GM23338 (cell line): ENCODE measurements at regions not wholly inside any gene's neighbourhood (a gene's known extent, or its start where the extent isn't known, plus 50 kb on each side); places are given as distances from the start of the nearest gene placed in this dataset.
A peak's percentile ranks its signal among the peaks of the same experiment; 100 is the strongest.

ENCODE experiments used
- ATAC-seq: fragments of 200-7000 bp; cut with Tn5 transposase; 3 replicates; pipeline ENCODE4 v1.9.1; 2020
- DNase-seq: peaks from one replicate; pipeline ENCODE4 v3.0.0-alpha.2; 2015; ENCODE audit warnings: low spot score
- H2AFZ ChIP-seq: fragments of 200-600 bp; sonication (generic); 2 replicates; pipeline ENCODE4 v1.8.0; 2016; ENCODE audit warnings: antibody characterized with exemption, mild to moderate bottlenecking, moderate library complexity
- H3F3A ChIP-seq: fragments of 200-600 bp; sonication (generic); replicated peaks from 2 replicates; pipeline ENCODE4 v1.8.0; 2017; ENCODE audit warnings: antibody characterized with exemption, mixed run types, low read depth
- H3K27ac ChIP-seq: fragments of 200-600 bp; sonication (generic); 2 replicates; pipeline ENCODE4 v1.6.1; 2016; ENCODE audit warnings: low read depth
- H3K27me3 ChIP-seq: fragments of 200-600 bp; sonication (generic); 2 replicates; pipeline ENCODE4 v1.8.0; 2016; ENCODE audit warnings: mild to moderate bottlenecking, mixed run types, moderate library complexity; ENCODE audit not compliant: insufficient read depth
- H3K36me3 ChIP-seq: fragments of 200-600 bp; sonication (generic); 2 replicates; pipeline ENCODE4 v1.8.0; 2016; ENCODE audit warnings: mild to moderate bottlenecking; ENCODE audit not compliant: insufficient read depth
- H3K4me1 ChIP-seq: fragments of 200-600 bp; sonication (generic); 2 replicates; pipeline ENCODE4 v1.8.0; 2016; ENCODE audit warnings: mild to moderate bottlenecking, moderate library complexity; ENCODE audit not compliant: insufficient read depth
- H3K4me2 ChIP-seq: fragments of 200-600 bp; sonication (generic); 2 replicates; pipeline ENCODE4 v1.7.1; 2017; ENCODE audit warnings: mixed run types
- H3K4me3 ChIP-seq: fragments of 200-600 bp; sonication (generic); 2 replicates; pipeline ENCODE4 v1.6.1; 2016; ENCODE audit warnings: mixed run types
- H3K79me2 ChIP-seq: fragments of 200-600 bp; sonication (generic); replicated peaks from 2 replicates; pipeline ENCODE4 v1.8.0; 2017; ENCODE audit warnings: mild to moderate bottlenecking; ENCODE audit not compliant: insufficient read depth
- H3K9me2 ChIP-seq: fragments of 200-600 bp; sonication (generic); 2 replicates; pipeline ENCODE4 v1.8.0; 2017; ENCODE audit not compliant: insufficient read depth
- H4K20me1 ChIP-seq: fragments of 200-600 bp; sonication (generic); replicated peaks from 2 replicates; pipeline ENCODE4 v1.8.0; 2017; ENCODE audit warnings: mild to moderate bottlenecking; ENCODE audit not compliant: insufficient read depth
- H3K27ac Mint-ChIP-seq: 2 replicates; pipeline ENCODE4 v1.8.0; 2020; ENCODE audit warnings: inconsistent platforms, mild to moderate bottlenecking, moderate library complexity, mixed read lengths
- H3K27me3 Mint-ChIP-seq: 3 replicates; pipeline ENCODE4 v1.8.0; 2022; ENCODE audit warnings: low read depth, mild to moderate bottlenecking, moderate library complexity, mixed read lengths, inconsistent platforms; ENCODE audit not compliant: insufficient read depth, poor library complexity
- H3K36me3 Mint-ChIP-seq: 3 replicates; pipeline ENCODE4 v1.8.0; 2021; ENCODE audit warnings: low read depth, mild to moderate bottlenecking, inconsistent platforms, moderate library complexity, mixed read lengths
- H3K4me1 Mint-ChIP-seq: 3 replicates; pipeline ENCODE4 v1.8.0; 2020; ENCODE audit warnings: mild to moderate bottlenecking, inconsistent platforms, mixed read lengths
- H3K4me3 Mint-ChIP-seq: 3 replicates; pipeline ENCODE4 v1.8.0; 2021; ENCODE audit warnings: moderate library complexity, mild to moderate bottlenecking, inconsistent platforms, mixed read lengths
- H3K9me3 Mint-ChIP-seq: 3 replicates; pipeline ENCODE4 v1.8.0; 2020; ENCODE audit warnings: moderate library complexity, mild to moderate bottlenecking, inconsistent platforms, mixed read lengths
- CTCF ChIP-seq, 2 experiments: fragments of 200-600 bp in 1 of 2; sonication (generic) in 1 of 2; conservative IDR thresholded peaks; 2 replicates each; pipeline versions ENCODE4 v1.5.1 to v1.6.1; 2016 to 2017; ENCODE audit warnings: antibody characterized with exemption in 2 of 2, low read depth in 2 of 2, mild to moderate bottlenecking in 2 of 2, moderate library complexity in 1 of 2
- ETS1 ChIP-seq: IDR thresholded peaks from 2 replicates; pipeline ENCODE4 v1.6.1; 2016; ENCODE audit warnings: antibody characterized with exemption
- EZH2 ChIP-seq: fragments of 200-600 bp; sonication (generic); IDR thresholded peaks from one replicate; pipeline ENCODE4 v1.8.0; 2017; ENCODE audit warnings: antibody characterized with exemption, mild to moderate bottlenecking, low read depth; ENCODE audit not compliant: unreplicated experiment
- EZH2phosphoT487 ChIP-seq: fragments of 200-600 bp; sonication (generic); IDR thresholded peaks from one replicate; pipeline ENCODE4 v1.8.1; 2018; ENCODE audit warnings: antibody characterized with exemption; ENCODE audit not compliant: unreplicated experiment
- POLR2AphosphoS5 ChIP-seq: IDR thresholded peaks from 2 replicates; pipeline ENCODE4 v1.6.1; 2016; ENCODE audit warnings: antibody characterized with exemption, low read depth
- REST ChIP-seq: IDR thresholded peaks from one replicate; pipeline ENCODE4 v1.6.1; 2018; ENCODE audit warnings: antibody characterized with exemption; ENCODE audit not compliant: unreplicated experiment
- STAT1 ChIP-seq: IDR thresholded peaks from one replicate; pipeline ENCODE4 v1.6.1; 2016; ENCODE audit warnings: antibody characterized with exemption; ENCODE audit not compliant: unreplicated experiment
- ZNF114 ChIP-seq: fragments of 250-450 bp; sonication (Bioruptor Pico); IDR thresholded peaks from 2 replicates; pipeline ENCODE4 v1.5.0; 2020; ENCODE audit warnings: mild to moderate bottlenecking, moderate library complexity
- ZNF331 ChIP-seq: fragments of 250-450 bp; sonication (Bioruptor Pico); IDR thresholded peaks from 2 replicates; pipeline ENCODE4 v1.5.0; 2020; ENCODE audit warnings: low read depth, mild to moderate bottlenecking, moderate library complexity
- ZNF462 ChIP-seq: fragments of 250-450 bp; sonication (Bioruptor Pico); IDR thresholded peaks from 2 replicates; pipeline ENCODE4 v1.5.0; 2020; ENCODE audit warnings: mild to moderate bottlenecking, moderate library complexity

GRCh38 chr1:68976916-68977610 is 480.2 kb upstream of the DEPDC1 start (continued):
- TF ChIP-seq ZNF462 = no peak
- TF ChIP-seq CTCF (conservative IDR thresholded peaks at IDR 0.05; ENCODE audit: low read depth in 2 of 2) = no peak
- TF ChIP-seq ZNF114 = no peak
- no peak for TF ChIP-seq ETS1
- TF ChIP-seq POLR2AphosphoS5 = no peak

- Mint-ChIP-seq H3K9me3 (0 out of 3 replicates have a peak, but pooled peaks cover 4% of the 10 kb centered on the region), H3K4me1 (peaks cover 43% of the 10 kb centered on the region), H3K36me3 (peaks cover 4% of the 10 kb centered on the region; the same call in 1 of the 3 replicates), H3K27ac (peak overlapping the region; percentile 80), H3K27me3 (no peaks in the 10 kb centered on the region), H3K4me3 (no peak overlapping the region)
- H3K4me3 ChIP-seq = no peak overlapping the region
- no peaks in the 10 kb centered on the region for H3K79me2 ChIP-seq
- no peak overlapping the region; the same call in 1 of the 2 replicates for H2AFZ ChIP-seq
- H3F3A ChIP-seq = no peaks in the 10 kb centered on the region
- no peaks in the 10 kb centered on the region; the same call in 1 of the 2 replicates for H3K9me2 ChIP-seq
- no peaks in the 10 kb centered on the region for H3K36me3 ChIP-seq
- no peak for ATAC-seq
- no peak overlapping the region for H3K27ac ChIP-seq
- DNase-seq = no peak
- H4K20me1 ChIP-seq = no peaks in the 10 kb centered on the region
- H3K27me3 ChIP-seq = no peaks in the 10 kb centered on the region
- no peak overlapping the region for H3K4me2 ChIP-seq
- H3K4me1 ChIP-seq = peaks cover 19% of the 10 kb centered on the region
- no peak for TF ChIP-seq EZH2
- no peak for TF ChIP-seq ZNF331
- no peak for TF ChIP-seq POLR2AphosphoS5
- TF ChIP-seq STAT1 = no peak
- no peak for TF ChIP-seq REST
- no peak for TF ChIP-seq ETS1
- TF ChIP-seq ZNF114 = no peak
- no peak for TF ChIP-seq EZH2phosphoT487
Observed at GRCh38 chr1:68979891-68980290, 483.0 kb upstream of the DEPDC1 start.
